K562 (cell line): ENCODE measurements at regions not wholly inside any gene's neighbourhood (a gene's known extent, or its start where the extent isn't known, plus 50 kb on each side); places are given as distances from the start of the nearest gene placed in this dataset.

Experiments
- ATAC-seq: fragments of 200-7000 bp; cut with Tn5 transposase; 3 replicates; pipeline ENCODE4 v1.9.1; 2020; ENCODE audit warnings: moderate library complexity
- BruUV-seq: library from RNA; stranded (reverse); fragments of 400-500 nt; replicated peaks from 2 replicates; lab custom pipeline; 2021; lab: Mats Ljungman, UMichigan
- CTCF ChIA-PET: fragments of 300-600 bp; formaldehyde crosslinking; extraction: SDS; loops from one replicate; lab custom pipeline; 2021; ENCODE audit warnings: low intra/inter-chr PET ratio; lab: Yijun Ruan, JAX
- POLR2A ChIA-PET: fragments of 300-600, 350-650 bp; sonication (Branson Sonifier 250); formaldehyde crosslinking; extraction: SDS; loops from one replicate; lab custom pipeline; 2021; ENCODE audit warnings: antibody characterized with exemption, inconsistent platforms; lab: Yijun Ruan, JAX
- DNase-seq, 4 experiments: peaks; one replicate each; pipeline versions ENCODE4 v3.0.0 to v3.0.0-alpha.2; 2011 to 2018; ENCODE audit warnings: low spot score in 3 of 4, mixed read lengths in 3 of 4; ENCODE audit errors: extremely low read depth in 1 of 4
- FAIRE-seq: peaks from 2 replicates; lab custom pipeline; 2011; peaks lifted over from hg19 to GRCh38; lab: Jason Lieb, UNC
- H2AFZ ChIP-seq: 2 replicates; pipeline ENCODE4 v1.6.0; 2011; ENCODE audit warnings: low read depth, low read length, control low read depth, inconsistent platforms
- H3K27ac ChIP-seq: fragments of 200-600 bp; 3 replicates; pipeline ENCODE4 v1.8.0; 2011; ENCODE audit warnings: low read depth, mild to moderate bottlenecking, control low read depth, inconsistent platforms, low read length, moderate library complexity, mixed read lengths; ENCODE audit errors: extremely low read depth
- H3K27me3 ChIP-seq, 2 experiments: fragments of 300-600 bp in 1 of 2; 2 replicates in 1 of 2; 3 replicates in 1 of 2; pipeline versions ENCODE4 v1.6.0 to v1.8.0; 2011; ENCODE audit warnings: inconsistent platforms in 2 of 2, low read length in 2 of 2, mild to moderate bottlenecking in 1 of 2, mixed read lengths in 1 of 2, moderate library complexity in 1 of 2; ENCODE audit not compliant: control insufficient read depth in 2 of 2, insufficient read depth in 2 of 2
- H3K36me3 ChIP-seq: fragments of 300-600 bp; 3 replicates; pipeline ENCODE4 v1.8.0; 2011; ENCODE audit warnings: mild to moderate bottlenecking, low read length, inconsistent platforms; ENCODE audit not compliant: control insufficient read depth, insufficient read depth
- H3K4me1 ChIP-seq, 2 experiments: fragments of 200-600 bp in 1 of 2; replicated peaks in 1 of 2; 2 replicates in 1 of 2; 3 replicates in 1 of 2; pipeline versions ENCODE4 v1.5.1 to v1.8.0; 2011; ENCODE audit warnings: inconsistent platforms in 2 of 2, low read length in 2 of 2, mild to moderate bottlenecking in 1 of 2, mixed read lengths in 1 of 2, moderate library complexity in 1 of 2; ENCODE audit not compliant: control insufficient read depth in 2 of 2, insufficient read depth in 2 of 2
- H3K4me2 ChIP-seq: 2 replicates; pipeline ENCODE4 v1.6.1; 2011; ENCODE audit warnings: low read length, control low read depth, inconsistent platforms, mixed read lengths; ENCODE audit not compliant: insufficient read depth
- H3K4me3 ChIP-seq: fragments of 200-600 bp; sonication (generic), shearing (Covaris generic); 2 replicates; pipeline ENCODE4 v1.5.1; 2016; ENCODE audit warnings: control low read depth, inconsistent platforms
- H3K79me2 ChIP-seq: fragments of 200-600 bp; 3 replicates; pipeline ENCODE4 v1.8.0; 2011; ENCODE audit warnings: low read length, inconsistent platforms; ENCODE audit not compliant: control insufficient read depth, insufficient read depth
- H3K9ac ChIP-seq, 2 experiments: 2 replicates each; pipeline versions ENCODE4 v1.6.0 to v1.6.1; 2011; ENCODE audit warnings: low read depth in 2 of 2, low read length in 2 of 2, control low read depth in 1 of 2, inconsistent platforms in 1 of 2, mild to moderate bottlenecking in 1 of 2, mixed read lengths in 1 of 2; ENCODE audit not compliant: insufficient read depth in 1 of 2
- H3K9me1 ChIP-seq: one replicate; pipeline ENCODE4 v1.6.0; 2011; ENCODE audit warnings: inconsistent platforms, mild to moderate bottlenecking, low read length, moderate library complexity; ENCODE audit not compliant: control insufficient read depth, insufficient read depth
- H3K9me3 ChIP-seq: replicated peaks from 2 replicates; pipeline ENCODE4 v1.5.1; 2011; ENCODE audit warnings: low read depth, low read length, inconsistent platforms; ENCODE audit not compliant: control insufficient read depth, insufficient read depth
- H4K20me1 ChIP-seq: replicated peaks from 2 replicates; pipeline ENCODE4 v1.6.1; 2011; ENCODE audit warnings: low read length, inconsistent platforms, mixed read lengths; ENCODE audit not compliant: control insufficient read depth, insufficient read depth
- CBX1 ChIP-seq: sonication (generic); IDR thresholded peaks from 2 replicates; pipeline ENCODE4 v1.6.1; 2016; ENCODE audit warnings: antibody characterized with exemption, low read depth, mild to moderate bottlenecking
- NRF1 ChIP-seq, 2 experiments: fragments of 450-650 bp; IDR thresholded peaks in 1 of 2; conservative IDR thresholded peaks in 1 of 2; 2 replicates each; pipeline ENCODE4 v1.6.1; 2014; ENCODE audit warnings: mild to moderate bottlenecking in 2 of 2
- RAD21 ChIP-seq, 2 experiments: fragments of 250-450 bp in 1 of 2; fragments of 450-650 bp in 1 of 2; sonication (Bioruptor Pico) in 1 of 2; formaldehyde crosslinking in 1 of 2; IDR thresholded peaks in 1 of 2; conservative IDR thresholded peaks in 1 of 2; 2 replicates each; pipeline versions ENCODE4 v1.4.0 to v1.8.0; 2020 to 2022; ENCODE audit warnings: mild to moderate bottlenecking in 2 of 2, moderate library complexity in 1 of 2
- WGBS: fragments of 100-300 bp; shearing (Covaris generic); methylation state at CpG from one replicate; pipeline ENCODE4 v1.1.6; 2016; ENCODE audit warnings: low coverage, mixed read lengths; ENCODE audit not compliant: insufficient coverage; ENCODE audit errors: missing lambda C conversion rate; 5-methylcytosine and 5-hydroxymethylcytosine counted together
- in situ Hi-C: fragments of 300-500 bp; cut with MboI; formaldehyde crosslinking; loops from 4 replicates; pipeline ENCODE4 v1.15.0; 2018; ENCODE audit warnings: inconsistent platforms, mixed read lengths
- intact Hi-C: fragments of 100-400 bp; cut with micrococcal nuclease; formaldehyde crosslinking; loops from 2 replicates; pipeline ENCODE4 v1.14.2; 2022
- TF ChIP-seq, protein P1 (sequence below), 2 experiments: IDR thresholded peaks; 2 replicates each; pipeline ENCODE4 v1.6.1; 2011; ENCODE audit warnings: borderline replicate concordance in 1 of 2, control low read depth in 1 of 2, low read depth in 1 of 2, low read length in 1 of 2, mild to moderate bottlenecking in 1 of 2, mixed read lengths in 1 of 2, moderate library complexity in 1 of 2; ENCODE audit not compliant: insufficient read depth in 1 of 2, insufficient read length in 1 of 2, poor library complexity in 1 of 2, severe bottlenecking in 1 of 2; ENCODE audit errors: extremely low read depth in 1 of 2

GRCh38 chr1:8223526-8223925, 94.4 kb upstream of the SLC45A1 start (continued):
- TF ChIP-seq, protein P1, sequence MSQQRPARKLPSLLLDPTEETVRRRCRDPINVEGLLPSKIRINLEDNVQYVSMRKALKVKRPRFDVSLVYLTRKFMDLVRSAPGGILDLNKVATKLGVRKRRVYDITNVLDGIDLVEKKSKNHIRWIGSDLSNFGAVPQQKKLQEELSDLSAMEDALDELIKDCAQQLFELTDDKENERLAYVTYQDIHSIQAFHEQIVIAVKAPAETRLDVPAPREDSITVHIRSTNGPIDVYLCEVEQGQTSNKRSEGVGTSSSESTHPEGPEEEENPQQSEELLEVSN (IDR thresholded peaks at IDR 0.05; ENCODE audit: borderline replicate concordance in 1 of 2, extremely low read depth in 1 of 2, insufficient read depth in 1 of 2, insufficient read length in 1 of 2, low read depth in 1 of 2, low read length in 1 of 2, poor library complexity in 1 of 2, severe bottlenecking in 1 of 2), result no peak
- TF ChIP-seq NRF1 (conservative IDR thresholded peaks at IDR 0.05 in 1 of 2, IDR thresholded peaks at IDR 0.05 in 1 of 2) (no peak), RAD21 (CRISPR knock-in tag; conservative IDR thresholded peaks at IDR 0.05 in 1 of 2, IDR thresholded peaks at IDR 0.05 in 1 of 2) (no peak)

DNA sequence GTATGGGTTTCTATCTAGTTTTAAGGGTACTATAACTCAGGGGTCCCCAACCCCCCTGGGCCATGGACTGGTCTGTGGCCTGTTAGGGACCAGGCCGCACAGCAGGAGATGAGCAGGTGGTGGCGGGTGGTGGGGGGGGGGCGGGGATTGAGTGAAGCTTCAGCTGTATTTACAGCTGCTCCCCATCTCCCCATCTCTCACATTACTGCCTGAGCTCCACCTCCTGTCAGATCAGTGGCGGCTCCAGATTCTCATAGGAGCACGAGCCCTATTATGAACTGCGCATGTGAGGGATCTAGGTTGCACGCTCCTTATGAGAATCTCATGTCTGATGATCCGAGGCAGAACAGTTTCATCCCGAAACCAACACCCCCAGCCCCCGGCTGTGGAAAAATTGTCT, 95.1 kb upstream of the SLC45A1 start:
- in situ Hi-C loops, result no loop called here
- CTCF ChIA-PET, result no interaction called here
- Histone ChIP-seq H3K36me3 (no peaks in the 10 kb centered on the region), H3K9me3 (peaks cover under 1% of the 10 kb centered on the region; the same call in 1 of the 2 replicates), H3K4me3 (no peak overlapping the region), H3K27me3 (peaks cover 28 to 62% of the 10 kb centered on the region in 2 experiments), H3K9ac (no peak overlapping the region), H3K27ac (no peak overlapping the region), H3K79me2 (no peaks in the 10 kb centered on the region), H4K20me1 (no peaks in the 10 kb centered on the region), H3K4me1 (peaks cover 0 to 7% of the 10 kb centered on the region in 2 experiments; a peak in 1 of 5 replicates), H2AFZ (no peak overlapping the region), H3K4me2 (no peak overlapping the region), H3K9me1 (no peaks in the 10 kb centered on the region)
- BruUV-seq, result no TSS peak
- TF ChIP-seq CBX1, result no peak
- peak; percentile 67 to 72 for TF ChIP-seq NRF1 (conservative IDR thresholded peaks at IDR 0.05 in 1 of 2, IDR thresholded peaks at IDR 0.05 in 1 of 2)
- intact Hi-C loops, result no loop called here
- 10% methylated on average over 9 of the region's 10 CpGs for WGBS
- POLR2A ChIA-PET, result interaction anchor here (0.7 kb wide), 1 partner anchor 175 kb away, joined by 3 read pairs; no protein-coding TSS in a partner anchor
- ATAC-seq, result no peak
- DNase-seq, result no peak
- FAIRE-seq, result no peak
